WTC11 (cell line): ENCODE measurements at regions not wholly inside any gene's neighbourhood (a gene's known extent, or its start where the extent isn't known, plus 50 kb on each side); places are given as distances from the start of the nearest gene placed in this dataset.

Source experiments
- ATF3 ChIP-seq: sonication (generic); formaldehyde crosslinking; conservative IDR thresholded peaks from 2 replicates; pipeline ENCODE4 v1.8.1; 2022; ENCODE audit warnings: mild to moderate bottlenecking, missing genetic modification reagents
- CTCF ChIP-seq: fragments of 200-600 bp; IDR thresholded peaks from 2 replicates; pipeline ENCODE4 v1.8.0; 2022; ENCODE audit warnings: antibody characterized with exemption
- GTF2I ChIP-seq: fragments of 250-450 bp; sonication (Bioruptor Pico); conservative IDR thresholded peaks from 2 replicates; pipeline ENCODE4 v1.4.0; 2021; ENCODE audit warnings: mild to moderate bottlenecking
- IRF1 ChIP-seq: sonication (generic); formaldehyde crosslinking; IDR thresholded peaks from 2 replicates; pipeline ENCODE4 v1.8.0; 2023; ENCODE audit warnings: missing genetic modification reagents
- IRF2 ChIP-seq: sonication (generic); formaldehyde crosslinking; IDR thresholded peaks from 2 replicates; pipeline ENCODE4 v1.8.0; 2022; ENCODE audit warnings: low read depth, missing genetic modification reagents, borderline replicate concordance
- MAX ChIP-seq: sonication (generic); formaldehyde crosslinking; IDR thresholded peaks from 2 replicates; pipeline ENCODE4 v1.8.0; 2022; ENCODE audit warnings: mild to moderate bottlenecking, missing genetic modification reagents
- NFYB ChIP-seq: sonication (generic); formaldehyde crosslinking; conservative IDR thresholded peaks from 2 replicates; pipeline ENCODE4 v1.8.0; 2022; ENCODE audit warnings: low read depth, missing genetic modification reagents
- NR2C2 ChIP-seq: sonication (generic); formaldehyde crosslinking; IDR thresholded peaks from 2 replicates; pipeline ENCODE4 v1.8.0; 2022; ENCODE audit warnings: mild to moderate bottlenecking, missing genetic modification reagents
- SMAD3 ChIP-seq: sonication (generic); formaldehyde crosslinking; IDR thresholded peaks from 2 replicates; pipeline ENCODE4 v1.8.0; 2022; ENCODE audit warnings: missing genetic modification reagents, mild to moderate bottlenecking, borderline replicate concordance
- SP1 ChIP-seq: sonication (generic); formaldehyde crosslinking; conservative IDR thresholded peaks from 2 replicates; pipeline ENCODE4 v1.8.1; 2022; ENCODE audit warnings: missing genetic modification reagents
- TEAD4 ChIP-seq: sonication (generic); formaldehyde crosslinking; IDR thresholded peaks from 2 replicates; pipeline ENCODE4 v1.8.0; 2022; ENCODE audit warnings: mild to moderate bottlenecking, missing genetic modification reagents
- ZNF121 ChIP-seq: sonication (generic); formaldehyde crosslinking; IDR thresholded peaks from 2 replicates; pipeline ENCODE4 v1.8.0; 2023; ENCODE audit warnings: missing genetic modification reagents
- ZNF232 ChIP-seq: sonication (generic); formaldehyde crosslinking; IDR thresholded peaks from 2 replicates; pipeline ENCODE4 v1.8.0; 2022; ENCODE audit warnings: mild to moderate bottlenecking, missing genetic modification reagents
- ZNF317 ChIP-seq: sonication (generic); formaldehyde crosslinking; IDR thresholded peaks from 2 replicates; pipeline ENCODE4 v1.8.1; 2023; ENCODE audit warnings: low read depth, mild to moderate bottlenecking, moderate library complexity, missing genetic modification reagents, borderline replicate concordance

GRCh38 chr1:230517786-230518185 is 91.7 kb upstream of the PGBD5 start:
- TF ChIP-seq ZNF121 (CRISPR knock-in tag) (no peak), ATF3 (CRISPR knock-in tag) (no peak), CTCF (no peak), MAX (CRISPR knock-in tag) (no peak), SMAD3 (CRISPR knock-in tag) (no peak), NR2C2 (CRISPR knock-in tag) (no peak), NFYB (CRISPR knock-in tag) (no peak), GTF2I (no peak), TEAD4 (CRISPR knock-in tag) (no peak), SP1 (CRISPR knock-in tag) (no peak), IRF2 (CRISPR knock-in tag) (no peak), IRF1 (CRISPR knock-in tag) (no peak), ZNF317 (CRISPR knock-in tag) (no peak), ZNF232 (CRISPR knock-in tag) (no peak)
